ENCODE measurements at regions not wholly inside any gene's neighbourhood (a gene's known extent, or its start where the extent isn't known, plus 50 kb on each side); places are given as distances from the start of the nearest gene placed in this dataset.

DNA sequence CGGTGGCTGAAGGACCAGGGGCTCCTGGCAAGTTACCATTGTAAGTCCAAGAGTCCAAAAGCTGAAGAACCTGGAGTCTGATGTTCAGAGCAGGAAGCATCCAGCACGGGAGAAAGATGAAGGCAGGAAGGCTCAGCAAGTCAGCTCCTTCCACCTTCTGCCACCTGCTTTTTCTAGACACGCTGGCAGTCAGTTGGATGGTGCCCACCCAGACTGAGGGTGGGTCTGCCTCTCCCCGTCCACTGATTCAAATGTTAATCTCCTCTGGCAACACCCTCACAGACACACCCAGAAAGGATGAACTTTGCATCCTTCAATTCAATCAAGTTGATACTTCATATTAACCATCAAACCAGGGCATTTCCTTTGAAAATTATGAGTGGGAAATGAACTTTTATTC is 1272.4 kb upstream of the TMEM132C start:
- DNase-seq = no peak
- Mint-ChIP-seq H3K9me3 (peaks cover 2 to 3% of the 10 kb centered on the region in 2 donors), H3K4me3 (no peak overlapping the region), H3K4me1 (no peaks in the 10 kb centered on the region), H3K36me3 (no peaks in the 10 kb centered on the region), H3K27me3 (ENCODE audit: low read depth in 2 of 2) (no peaks in the 10 kb centered on the region), H3K27ac (no peak overlapping the region)
- H3K4me3 ChIP-seq (ENCODE audit: low read length) = no peak overlapping the region
- TF ChIP-seq CTCF (IDR thresholded peaks at IDR 0.05) = no peak
- peaks cover 9% of the 10 kb centered on the region for H3K9me3 ChIP-seq (ENCODE audit: control insufficient read depth, insufficient read depth, low read length)
- no peaks in the 10 kb centered on the region for H3K27me3 ChIP-seq (ENCODE audit: control insufficient read depth, insufficient read depth, low read length)
- ATAC-seq = no peak
- no peaks in the 10 kb centered on the region for H3K4me1 ChIP-seq (ENCODE audit: control insufficient read depth, insufficient read depth, low read length)
- intact Hi-C loops (cut with micrococcal nuclease) = no loop called here
- WGBS (ENCODE audit: insufficient coverage) = 79% methylated on average over 4 of the region's 4 CpGs
- H3K27ac ChIP-seq (ENCODE audit: low read length) = no peak overlapping the region
- H3K36me3 ChIP-seq (ENCODE audit: control insufficient read depth, insufficient read depth, low read length) = no peaks in the 10 kb centered on the region

DNA sequence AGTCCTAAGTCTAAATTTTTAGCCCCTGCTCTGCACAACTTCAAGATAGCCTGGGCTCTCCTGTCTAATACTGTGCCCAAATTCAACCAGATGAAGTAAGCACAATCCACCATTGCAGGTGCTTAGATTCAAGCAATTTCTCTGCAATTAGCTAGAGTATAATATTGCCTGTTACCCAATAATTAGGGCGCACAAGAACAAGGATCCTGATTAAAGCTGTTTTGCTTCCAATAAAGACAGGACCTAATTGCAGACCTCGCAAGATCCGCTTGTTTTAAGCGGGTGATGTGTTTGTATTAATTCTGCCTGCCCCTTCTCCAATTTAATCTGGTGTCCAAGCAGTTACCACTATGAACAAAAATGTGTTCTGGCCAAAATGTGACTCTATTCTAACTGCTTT is 1268.9 kb upstream of the TMEM132C start:
- DNase-seq = no peak
- Mint-ChIP-seq H3K27me3 (ENCODE audit: low read depth in 2 of 2) (no peaks in the 10 kb centered on the region), H3K4me1 (no peaks in the 10 kb centered on the region), H3K4me3 (no peak overlapping the region), H3K27ac (no peak overlapping the region), H3K36me3 (no peaks in the 10 kb centered on the region), H3K9me3 (peaks cover 2 to 3% of the 10 kb centered on the region in 2 donors)
- Histone ChIP-seq H3K27me3 (ENCODE audit: control insufficient read depth, insufficient read depth, low read length) (no peaks in the 10 kb centered on the region), H3K4me3 (ENCODE audit: low read length) (no peak overlapping the region), H3K27ac (ENCODE audit: low read length) (no peak overlapping the region), H3K36me3 (ENCODE audit: control insufficient read depth, insufficient read depth, low read length) (no peaks in the 10 kb centered on the region), H3K4me1 (ENCODE audit: control insufficient read depth, insufficient read depth, low read length) (no peaks in the 10 kb centered on the region), H3K9me3 (ENCODE audit: control insufficient read depth, insufficient read depth, low read length) (peaks cover 9% of the 10 kb centered on the region)
- ATAC-seq = no peak
- intact Hi-C loops (cut with micrococcal nuclease) = no loop called here
- no peak for TF ChIP-seq CTCF (IDR thresholded peaks at IDR 0.05)
- 75% methylated on average over 4 of the region's 4 CpGs for WGBS (ENCODE audit: insufficient coverage)

DNA sequence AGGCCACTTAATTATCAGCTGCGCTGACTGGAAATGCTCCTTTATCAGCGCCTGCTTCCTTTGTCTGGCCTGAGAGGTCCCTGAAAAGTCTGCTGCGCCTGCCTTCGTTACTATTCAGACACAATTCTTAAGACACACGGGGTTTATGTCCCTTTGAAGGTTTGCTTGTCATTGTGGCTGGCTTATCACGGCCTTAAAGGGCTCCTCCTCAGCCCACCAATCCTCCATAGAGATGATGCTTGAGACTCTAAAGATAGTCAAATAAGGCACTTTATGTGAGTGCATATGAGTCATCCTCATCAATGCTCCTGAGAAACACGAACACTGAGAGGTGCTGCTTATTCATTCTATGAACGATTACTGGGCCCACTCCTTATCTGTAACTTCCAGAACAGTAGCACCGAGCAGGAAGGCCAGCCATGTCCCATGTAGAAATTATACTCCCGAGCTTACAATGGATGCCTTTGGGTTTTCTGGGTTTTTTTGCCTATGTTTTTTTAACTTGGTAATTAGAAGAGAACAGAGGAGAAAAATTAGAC is 1268.2 kb upstream of the TMEM132C start:
- no peak for TF ChIP-seq CTCF (IDR thresholded peaks at IDR 0.05)
- no peaks in the 10 kb centered on the region for H3K27me3 ChIP-seq (ENCODE audit: control insufficient read depth, insufficient read depth, low read length)
- H3K27ac Mint-ChIP-seq = no peak overlapping the region
- H3K4me3 ChIP-seq (ENCODE audit: low read length) = no peak overlapping the region
- H3K9me3 ChIP-seq (ENCODE audit: control insufficient read depth, insufficient read depth, low read length) = peaks cover 6% of the 10 kb centered on the region
- no peaks in the 10 kb centered on the region for H3K36me3 Mint-ChIP-seq
- no peaks in the 10 kb centered on the region for H3K4me1 Mint-ChIP-seq
- ATAC-seq (no peak), DNase-seq (no peak)
- H3K27me3 Mint-ChIP-seq (ENCODE audit: low read depth in 2 of 2) = no peaks in the 10 kb centered on the region
- peaks cover 2 to 3% of the 10 kb centered on the region in 2 donors for H3K9me3 Mint-ChIP-seq
- no peak overlapping the region for H3K4me3 Mint-ChIP-seq
- intact Hi-C loops (cut with micrococcal nuclease) = no loop called here
- H3K27ac ChIP-seq (ENCODE audit: low read length) = no peak overlapping the region
- H3K4me1 ChIP-seq (ENCODE audit: control insufficient read depth, insufficient read depth, low read length) = no peaks in the 10 kb centered on the region
- H3K36me3 ChIP-seq (ENCODE audit: control insufficient read depth, insufficient read depth, low read length) = no peaks in the 10 kb centered on the region
- 50% methylated on average over 9 of the region's 10 CpGs for WGBS (ENCODE audit: insufficient coverage)

DNA sequence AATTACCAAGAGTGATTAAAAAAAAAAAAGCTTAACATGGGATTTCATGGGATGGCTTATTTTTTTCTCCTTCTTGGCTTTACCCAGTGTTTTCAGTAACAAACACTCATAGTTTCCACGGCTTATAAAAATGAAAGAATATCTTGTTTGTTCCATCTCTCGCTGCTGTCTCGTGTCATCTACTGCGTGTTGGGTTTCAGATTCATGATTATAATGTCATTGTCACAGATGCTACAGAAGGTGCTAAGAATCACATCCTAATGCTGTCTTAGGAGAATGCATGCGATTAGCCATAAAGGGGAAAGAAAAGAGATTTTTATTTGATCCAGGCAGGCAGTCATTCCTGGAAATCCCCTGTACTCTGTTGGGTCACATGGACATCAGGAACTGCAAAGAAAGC is 1267.6 kb upstream of the TMEM132C start:
- Histone ChIP-seq H3K4me1 (ENCODE audit: control insufficient read depth, insufficient read depth, low read length) (no peaks in the 10 kb centered on the region), H3K36me3 (ENCODE audit: control insufficient read depth, insufficient read depth, low read length) (no peaks in the 10 kb centered on the region), H3K27me3 (ENCODE audit: control insufficient read depth, insufficient read depth, low read length) (no peaks in the 10 kb centered on the region), H3K27ac (ENCODE audit: low read length) (no peak overlapping the region), H3K4me3 (ENCODE audit: low read length) (no peak overlapping the region), H3K9me3 (ENCODE audit: control insufficient read depth, insufficient read depth, low read length) (peaks cover 4% of the 10 kb centered on the region)
- Mint-ChIP-seq H3K9me3 (peaks cover 2 to 3% of the 10 kb centered on the region in 2 donors), H3K27me3 (ENCODE audit: low read depth in 2 of 2) (no peaks in the 10 kb centered on the region), H3K27ac (no peak overlapping the region), H3K4me3 (no peak overlapping the region), H3K36me3 (no peaks in the 10 kb centered on the region), H3K4me1 (no peaks in the 10 kb centered on the region)
- 92% methylated on average over 5 of the region's 5 CpGs for WGBS (ENCODE audit: insufficient coverage)
- ATAC-seq = no peak
- no peak for DNase-seq
- intact Hi-C loops (cut with micrococcal nuclease) = no loop called here
- no peak for TF ChIP-seq CTCF (IDR thresholded peaks at IDR 0.05)

Data from natural killer cell (primary cell).